Parathyroid adenoma (tissue), 2 donors: ENCODE measurements at regions not wholly inside any gene's neighbourhood (a gene's known extent, or its start where the extent isn't known, plus 50 kb on each side); places are given as distances from the start of the nearest gene placed in this dataset.
A peak's percentile ranks its signal among the peaks of the same experiment; 100 is the strongest.

Experiments used
- H2AFZ ChIP-seq: fragments of 300-600 bp; sonication (generic); one replicate; pipeline ENCODE4 v1.7.0; 2017; ENCODE audit warnings: antibody characterized with exemption, mild to moderate bottlenecking
- H3K27ac ChIP-seq: fragments of 300-600 bp; sonication (generic); one replicate; pipeline ENCODE4 v1.7.0; 2017
- H3K27me3 ChIP-seq: fragments of 300-600 bp; sonication (generic); one replicate; pipeline ENCODE4 v1.7.0; 2017; ENCODE audit warnings: low read length; ENCODE audit not compliant: control insufficient read depth, insufficient read depth
- H3K36me3 ChIP-seq: fragments of 300-600 bp; sonication (generic); one replicate; pipeline ENCODE4 v1.7.0; 2017; ENCODE audit warnings: low read length; ENCODE audit not compliant: control insufficient read depth, insufficient read depth
- H3K4me1 ChIP-seq: fragments of 300-600 bp; sonication (generic); one replicate; pipeline ENCODE4 v1.7.0; 2017; ENCODE audit warnings: control low read depth
- H3K4me2 ChIP-seq: fragments of 300-600 bp; sonication (generic); one replicate; pipeline ENCODE4 v1.7.0; 2017; ENCODE audit warnings: low read length
- H3K4me3 ChIP-seq: fragments of 300-600 bp; sonication (generic); one replicate; pipeline ENCODE4 v1.7.0; 2017; ENCODE audit warnings: low read depth, low read length
- H3K79me2 ChIP-seq: fragments of 300-600 bp; sonication (generic); one replicate; pipeline ENCODE4 v1.7.0; 2017; ENCODE audit warnings: control low read depth
- H3K9ac ChIP-seq: fragments of 300-600 bp; sonication (generic); one replicate; pipeline ENCODE4 v1.7.0; 2017; ENCODE audit warnings: mild to moderate bottlenecking
- H3K9me3 ChIP-seq: fragments of 300-600 bp; sonication (generic); one replicate; pipeline ENCODE4 v1.7.0; 2017; ENCODE audit warnings: low read length; ENCODE audit not compliant: control insufficient read depth
- TF ChIP-seq, protein P1 (sequence below): fragments of 300-600 bp; sonication (generic); IDR thresholded peaks from one replicate; pipeline ENCODE4 v1.7.0; 2017; ENCODE audit warnings: antibody characterized with exemption, mild to moderate bottlenecking
- donor health status: primary hyperparathyroidism.

DNA sequence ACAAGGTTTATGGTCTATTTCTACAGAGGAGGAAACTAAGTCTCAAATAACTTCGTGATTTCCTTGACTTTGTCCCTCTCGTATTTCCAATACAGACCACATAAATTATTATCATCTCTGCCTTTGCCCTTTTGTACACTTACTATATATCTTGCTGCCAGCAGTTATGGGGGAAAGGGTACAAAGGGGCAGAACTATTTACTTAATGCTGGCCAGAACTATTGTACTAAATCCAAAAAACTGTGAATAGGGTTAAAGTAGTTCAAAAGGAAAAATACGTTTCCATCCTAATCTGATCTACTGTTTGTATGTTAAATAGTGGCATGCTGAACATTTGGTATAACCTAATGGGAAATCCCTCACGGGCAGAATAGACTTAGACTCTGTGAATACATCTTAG, 537.3 kb upstream of the SEMA6D start:
- Histone ChIP-seq H3K9ac (no peak overlapping the region), H3K9me3 (no peaks in the 10 kb centered on the region), H3K4me1 (no peaks in the 10 kb centered on the region), H3K36me3 (no peaks in the 10 kb centered on the region), H3K27me3 (no peaks in the 10 kb centered on the region), H3K4me3 (no peak overlapping the region), H3K27ac (no peak overlapping the region), H2AFZ (no peak overlapping the region), H3K4me2 (no peak overlapping the region), H3K79me2 (no peaks in the 10 kb centered on the region)
- TF ChIP-seq, protein P1, sequence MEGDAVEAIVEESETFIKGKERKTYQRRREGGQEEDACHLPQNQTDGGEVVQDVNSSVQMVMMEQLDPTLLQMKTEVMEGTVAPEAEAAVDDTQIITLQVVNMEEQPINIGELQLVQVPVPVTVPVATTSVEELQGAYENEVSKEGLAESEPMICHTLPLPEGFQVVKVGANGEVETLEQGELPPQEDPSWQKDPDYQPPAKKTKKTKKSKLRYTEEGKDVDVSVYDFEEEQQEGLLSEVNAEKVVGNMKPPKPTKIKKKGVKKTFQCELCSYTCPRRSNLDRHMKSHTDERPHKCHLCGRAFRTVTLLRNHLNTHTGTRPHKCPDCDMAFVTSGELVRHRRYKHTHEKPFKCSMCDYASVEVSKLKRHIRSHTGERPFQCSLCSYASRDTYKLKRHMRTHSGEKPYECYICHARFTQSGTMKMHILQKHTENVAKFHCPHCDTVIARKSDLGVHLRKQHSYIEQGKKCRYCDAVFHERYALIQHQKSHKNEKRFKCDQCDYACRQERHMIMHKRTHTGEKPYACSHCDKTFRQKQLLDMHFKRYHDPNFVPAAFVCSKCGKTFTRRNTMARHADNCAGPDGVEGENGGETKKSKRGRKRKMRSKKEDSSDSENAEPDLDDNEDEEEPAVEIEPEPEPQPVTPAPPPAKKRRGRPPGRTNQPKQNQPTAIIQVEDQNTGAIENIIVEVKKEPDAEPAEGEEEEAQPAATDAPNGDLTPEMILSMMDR, result no peak

DNA sequence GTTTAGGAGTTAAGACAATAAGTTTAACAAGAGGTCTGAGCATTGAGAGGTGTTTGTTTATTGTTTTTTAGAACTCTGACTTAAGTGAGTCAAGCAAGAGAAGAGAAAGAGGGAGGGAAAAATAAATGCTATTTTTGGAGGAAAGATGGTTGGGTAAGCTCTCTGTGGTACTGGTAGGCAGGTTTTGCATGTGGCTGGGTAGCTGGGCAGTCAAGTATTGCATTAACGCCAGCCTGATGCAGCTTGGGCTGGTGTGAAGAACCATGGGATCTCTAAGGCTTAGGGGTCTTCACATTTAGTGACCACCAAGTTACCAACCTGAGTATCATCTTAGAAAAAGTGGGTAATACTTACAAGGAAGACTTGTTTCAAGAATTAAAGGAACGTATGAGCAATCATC, 534.5 kb upstream of the SEMA6D start:
- no peaks in the 10 kb centered on the region for H3K4me1 ChIP-seq
- no peaks in the 10 kb centered on the region for H3K79me2 ChIP-seq
- no peak overlapping the region for H2AFZ ChIP-seq
- no peak overlapping the region for H3K27ac ChIP-seq
- TF ChIP-seq, protein P1, result no peak
- H3K4me2 ChIP-seq, result no peak overlapping the region
- no peak overlapping the region for H3K9ac ChIP-seq
- H3K36me3 ChIP-seq, result no peaks in the 10 kb centered on the region
- H3K4me3 ChIP-seq, result no peak overlapping the region
- no peaks in the 10 kb centered on the region for H3K27me3 ChIP-seq
- no peaks in the 10 kb centered on the region for H3K9me3 ChIP-seq

DNA sequence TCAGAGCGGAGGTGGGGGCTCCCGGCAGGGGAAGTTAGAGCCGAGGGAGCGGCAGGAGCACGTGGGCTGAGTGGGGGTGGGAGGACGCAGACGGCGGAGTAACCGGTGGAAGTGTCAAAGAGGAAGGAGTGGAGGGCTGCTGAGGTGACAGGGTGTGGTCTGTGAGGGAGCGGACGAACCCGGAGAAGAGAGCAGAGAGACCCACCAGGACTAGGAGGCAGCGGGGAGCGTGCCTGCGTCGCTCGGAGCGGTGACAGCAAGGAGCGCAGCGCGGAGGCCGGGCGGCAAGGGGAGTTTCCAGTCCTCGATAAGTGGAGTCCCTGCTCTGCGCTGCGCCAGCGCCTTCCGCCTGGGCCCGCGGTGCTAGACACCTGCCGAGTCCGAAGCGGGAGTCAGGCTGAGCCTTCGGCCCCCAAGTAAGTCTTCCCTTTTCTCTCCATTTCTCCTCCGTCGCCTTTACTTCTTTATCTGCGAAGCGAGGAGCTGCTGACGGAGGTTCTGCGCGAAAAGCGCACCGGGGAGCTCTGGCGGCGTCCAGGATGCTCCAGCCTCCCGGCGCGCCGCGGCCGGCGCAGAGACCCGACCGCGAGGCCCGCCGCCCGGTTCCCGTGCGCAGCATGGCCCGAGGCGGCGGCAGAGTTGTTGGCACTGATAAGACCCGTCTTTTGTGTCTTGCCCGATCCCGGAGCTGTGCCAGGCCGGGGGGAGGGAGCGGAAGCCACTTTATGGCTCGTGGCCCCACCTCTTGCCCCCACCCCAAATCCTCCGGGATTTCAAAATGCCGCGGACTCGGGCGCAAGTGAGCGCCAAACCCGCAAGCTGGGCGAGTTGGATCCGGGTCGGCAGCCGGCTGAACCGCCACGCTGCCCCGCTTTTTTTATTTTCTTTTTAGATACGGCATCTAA, 533.0 kb upstream of the SEMA6D start:
- Histone ChIP-seq H3K27ac (no peak overlapping the region), H2AFZ (peak overlapping the region; percentile 20), H3K4me1 (no peaks in the 10 kb centered on the region), H3K36me3 (no peaks in the 10 kb centered on the region), H3K9ac (no peak overlapping the region), H3K9me3 (no peaks in the 10 kb centered on the region), H3K4me2 (peak overlapping the region; percentile 76), H3K79me2 (no peaks in the 10 kb centered on the region), H3K27me3 (no peaks in the 10 kb centered on the region), H3K4me3 (peak overlapping the region; percentile 61)
- TF ChIP-seq, protein P1, result no peak

DNA sequence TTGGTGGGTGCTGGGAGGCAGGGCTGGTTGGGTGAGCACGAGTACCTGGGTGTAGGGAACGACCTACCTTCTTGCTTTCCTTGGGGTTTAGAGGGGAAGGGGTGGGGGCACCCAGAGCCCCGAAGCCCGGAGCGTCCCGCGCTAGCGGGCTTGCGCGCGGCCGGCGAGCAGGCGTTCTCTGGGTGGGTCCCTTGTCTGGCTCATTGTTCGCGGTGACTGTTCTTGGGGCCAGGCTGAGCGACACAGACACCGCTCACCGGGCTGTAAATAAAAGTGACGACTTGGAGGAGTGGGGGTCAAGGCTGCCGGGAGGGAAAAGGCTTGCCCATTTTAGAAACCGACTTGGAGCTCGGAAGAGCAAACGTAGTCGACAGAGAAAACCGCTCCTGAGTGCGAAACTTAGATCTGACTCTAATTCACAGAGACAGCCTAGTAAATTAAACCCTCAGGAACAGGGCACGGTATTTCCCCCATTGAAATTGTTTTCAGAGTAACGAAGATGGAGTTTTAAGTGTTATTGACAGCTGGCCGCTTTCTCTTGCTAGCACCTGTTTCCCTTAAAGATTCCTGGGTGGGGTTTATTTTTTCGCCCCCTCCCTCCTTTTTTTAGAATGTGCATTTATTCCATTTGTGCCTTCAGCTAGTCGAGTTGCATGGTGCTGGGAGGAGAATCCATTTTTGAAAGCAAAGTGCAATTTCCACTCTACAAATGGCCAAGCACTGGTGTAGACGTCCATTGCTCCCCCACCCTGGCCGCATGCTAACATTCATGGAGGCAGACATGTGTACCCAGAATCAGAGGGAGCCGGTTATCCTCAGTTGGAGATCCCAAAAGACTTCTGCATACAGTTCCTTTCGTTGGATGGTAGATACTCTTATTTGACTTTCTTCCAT, 532.1 kb upstream of the SEMA6D start:
- Histone ChIP-seq H2AFZ (no peak overlapping the region), H3K4me3 (peak overlapping the region; percentile 61), H3K9ac (no peak overlapping the region), H3K36me3 (no peaks in the 10 kb centered on the region), H3K4me2 (peak overlapping the region; percentile 76), H3K79me2 (no peaks in the 10 kb centered on the region), H3K27me3 (no peaks in the 10 kb centered on the region), H3K27ac (no peak overlapping the region), H3K9me3 (no peaks in the 10 kb centered on the region), H3K4me1 (no peaks in the 10 kb centered on the region)
- TF ChIP-seq, protein P1, result no peak
